Right atrium auricular region (tissue), 2 donors: ENCODE measurements at regions not wholly inside any gene's neighbourhood (a gene's known extent, or its start where the extent isn't known, plus 50 kb on each side); places are given as distances from the start of the nearest gene placed in this dataset.

Experiments
- DNase-seq: peaks from one replicate; pipeline ENCODE4 v3.0.0-alpha.2; 2019; ENCODE audit warnings: low spot score
- H3K27ac ChIP-seq, 2 donors: fragments of 200-600 bp; sonication (generic); 1 replicate in 1 of 2; 2 replicates in 1 of 2; pipeline ENCODE4 v1.5.1; 2016 to 2019
- H3K27me3 ChIP-seq, 2 donors: fragments of 200-600 bp; sonication (generic); one replicate each; pipeline versions ENCODE4 v1.5.1 to v1.6.0; 2017 to 2019
- H3K36me3 ChIP-seq: fragments of 200-600 bp; sonication (generic); one replicate; pipeline ENCODE4 v1.5.1; 2016
- H3K4me1 ChIP-seq, 2 donors: fragments of 200-600 bp; sonication (generic); one replicate each; pipeline versions ENCODE4 v1.5.1 to v1.6.0; 2017 to 2019
- H3K4me3 ChIP-seq, 2 donors: fragments of 200-600 bp; sonication (generic); 1 replicate in 1 of 2; 2 replicates in 1 of 2; pipeline ENCODE4 v1.5.1; 2017 to 2019; ENCODE audit warnings: mild to moderate bottlenecking in 1 of 2, moderate library complexity in 1 of 2
- H3K9me3 ChIP-seq, 2 donors: fragments of 200-600 bp; sonication (generic); one replicate each; pipeline ENCODE4 v1.5.1; 2019
- CTCF ChIP-seq, 2 donors: fragments of 200-600 bp; sonication (generic); IDR thresholded peaks; one replicate each; pipeline ENCODE4 v1.5.1; 2019; ENCODE audit warnings: antibody characterized with exemption in 2 of 2

GRCh38 chr19:33872445-33873320 is 76.0 kb downstream of the KCTD15 start:
- no peaks in the 10 kb centered on the region for H3K36me3 ChIP-seq
- TF ChIP-seq CTCF (IDR thresholded peaks at IDR 0.05) = no peak
- no peak overlapping the region for H3K27ac ChIP-seq
- no peaks in the 10 kb centered on the region for H3K9me3 ChIP-seq
- H3K27me3 ChIP-seq = no peaks in the 10 kb centered on the region
- H3K4me3 ChIP-seq = no peak overlapping the region
- DNase-seq = no peak
- H3K4me1 ChIP-seq = peaks cover 0 to 9% of the 10 kb centered on the region in 2 donors

- Histone ChIP-seq H3K9me3 (no peaks in the 10 kb centered on the region), H3K4me3 (no peak overlapping the region), H3K27ac (no peak overlapping the region), H3K36me3 (no peaks in the 10 kb centered on the region), H3K27me3 (no peaks in the 10 kb centered on the region), H3K4me1 (peaks cover 0 to 7% of the 10 kb centered on the region in 2 donors)
- no peak for DNase-seq
- no peak for TF ChIP-seq CTCF (IDR thresholded peaks at IDR 0.05)
These were observed 78.4 kb downstream of the KCTD15 start for GRCh38 chr19:33875071-33875470.

- Histone ChIP-seq H3K36me3 (no peaks in the 10 kb centered on the region), H3K4me1 (peaks cover 0 to 7% of the 10 kb centered on the region in 2 donors), H3K4me3 (no peak overlapping the region), H3K27ac (no peak overlapping the region), H3K9me3 (no peaks in the 10 kb centered on the region), H3K27me3 (no peaks in the 10 kb centered on the region)
- no peak for DNase-seq
- TF ChIP-seq CTCF (IDR thresholded peaks at IDR 0.05) = no peak
These were observed 79.5 kb downstream of the KCTD15 start for GRCh38 chr19:33876192-33876591.

- H3K27me3 ChIP-seq = no peaks in the 10 kb centered on the region
- DNase-seq = no peak
- H3K27ac ChIP-seq = no peak overlapping the region
- TF ChIP-seq CTCF (IDR thresholded peaks at IDR 0.05) = no peak
- H3K4me1 ChIP-seq = peaks cover 0 to 7% of the 10 kb centered on the region in 2 donors
- H3K9me3 ChIP-seq = no peaks in the 10 kb centered on the region
- no peaks in the 10 kb centered on the region for H3K36me3 ChIP-seq
- H3K4me3 ChIP-seq = no peak overlapping the region
These were observed 81.4 kb downstream of the KCTD15 start for GRCh38 chr19:33878030-33878544.

GRCh38 chr19:33878910-33879810 is 82.5 kb downstream of the KCTD15 start:
- H3K27me3 ChIP-seq = no peaks in the 10 kb centered on the region
- peaks cover 0 to 14% of the 10 kb centered on the region in 2 donors for H3K4me1 ChIP-seq
- no peaks in the 10 kb centered on the region for H3K9me3 ChIP-seq
- H3K4me3 ChIP-seq = no peak overlapping the region
- H3K36me3 ChIP-seq = no peaks in the 10 kb centered on the region
- no peak for DNase-seq
- no peak for TF ChIP-seq CTCF (IDR thresholded peaks at IDR 0.05)
- H3K27ac ChIP-seq = peak overlapping the region in 1 of 2 donors; percentile 21
